ENCODE measurements at regions not wholly inside any gene's neighbourhood (a gene's known extent, or its start where the extent isn't known, plus 50 kb on each side); places are given as distances from the start of the nearest gene placed in this dataset.
A peak's percentile ranks its signal among the peaks of the same experiment; 100 is the strongest.

DNA sequence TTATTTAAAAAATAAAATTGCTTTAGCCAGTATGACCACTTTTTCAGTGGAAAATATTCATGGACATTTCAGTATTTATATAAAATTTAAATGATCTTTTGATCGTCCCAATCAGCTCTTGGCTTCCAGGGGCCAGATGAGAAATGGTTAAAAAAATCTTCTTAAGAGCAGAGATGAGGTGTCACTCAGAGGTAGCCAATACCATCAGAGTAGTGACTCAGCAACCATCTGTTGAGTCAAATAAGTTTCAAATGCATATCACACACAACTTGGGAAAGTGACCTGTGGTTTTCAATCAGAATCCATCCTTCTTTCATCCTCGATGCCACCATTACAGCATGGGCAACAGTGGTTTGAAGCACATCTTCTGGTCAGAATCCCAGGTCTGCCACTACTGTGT lies 958.8 kb upstream of the NR2F2 start:
- Mint-ChIP-seq H3K9me3 (no peaks in the 10 kb centered on the region), H3K4me1 (no peaks in the 10 kb centered on the region), H3K4me3 (no peak overlapping the region), H3K27ac (no peak overlapping the region), H3K36me3 (no peaks in the 10 kb centered on the region), H3K27me3 (ENCODE audit: low read depth in 3 of 3) (peaks cover 2 to 11% (median 4%) of the 10 kb centered on the region in 3 donors)
- DNase-seq, result no peak

DNA sequence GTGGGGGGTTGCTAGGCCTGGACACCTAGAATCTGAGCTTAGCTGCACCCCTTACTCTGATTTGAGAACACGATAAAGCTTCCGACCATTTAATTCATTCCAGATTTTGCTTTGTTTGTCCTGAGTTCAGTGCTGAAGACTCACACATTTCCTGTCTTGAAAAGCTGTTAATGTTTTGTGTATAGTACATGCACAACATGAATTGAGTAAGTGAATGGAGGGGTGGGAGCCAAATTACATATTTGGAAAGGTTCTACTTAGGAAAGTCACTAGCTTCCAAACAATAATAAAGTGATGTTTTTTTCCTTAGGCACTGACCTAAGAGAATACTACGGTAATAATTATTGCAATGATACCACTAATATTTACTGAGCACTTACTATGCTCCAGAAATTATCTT lies 955.2 kb upstream of the NR2F2 start:
- Mint-ChIP-seq H3K9me3 (peaks cover 0 to 2% (median 0%) of the 10 kb centered on the region in 6 donors), H3K36me3 (peaks cover 0 to 4% (median 3%) of the 10 kb centered on the region in 3 donors), H3K27ac (no peak overlapping the region), H3K4me1 (no peaks in the 10 kb centered on the region), H3K4me3 (no peak overlapping the region), H3K27me3 (ENCODE audit: low read depth in 3 of 3) (peaks cover 1 to 6% (median 5%) of the 10 kb centered on the region in 3 donors)
- DNase-seq, result no peak

- no peak overlapping the region for H3K27ac Mint-ChIP-seq
- no peak overlapping the region for H3K4me3 Mint-ChIP-seq
- no peaks in the 10 kb centered on the region for H3K4me1 Mint-ChIP-seq
- H3K36me3 Mint-ChIP-seq, result peaks cover 0 to 7% (median 3%) of the 10 kb centered on the region in 3 donors
- DNase-seq, result no peak
- peaks cover 0 to 2% (median 0%) of the 10 kb centered on the region in 6 donors for H3K9me3 Mint-ChIP-seq
- peaks cover 0 to 10% (median 3%) of the 10 kb centered on the region in 3 donors for H3K27me3 Mint-ChIP-seq (ENCODE audit: low read depth in 3 of 3)
Observed at GRCh38 chr15:95377258-95377852, 953.1 kb upstream of the NR2F2 start.

- peaks cover 9 to 23% (median 9%) of the 10 kb centered on the region in 3 donors for H3K36me3 Mint-ChIP-seq
Observed at GRCh38 chr15:95394186-95395067, 936.1 kb upstream of the NR2F2 start.

GRCh38 chr15:95400428-95400827 lies 930.1 kb upstream of the NR2F2 start:
- H3K27me3 Mint-ChIP-seq (ENCODE audit: low read depth in 3 of 3), result peaks cover 5 to 9% (median 9%) of the 10 kb centered on the region in 3 donors
- DNase-seq, result no peak
- H3K27ac Mint-ChIP-seq, result no peak overlapping the region
- peaks cover 0 to 2% of the 10 kb centered on the region in 2 donors for H3K4me1 Mint-ChIP-seq
- no peak overlapping the region for H3K4me3 Mint-ChIP-seq
- H3K9me3 Mint-ChIP-seq, result peaks cover 0 to 2% (median 0%) of the 10 kb centered on the region in 6 donors
- H3K36me3 Mint-ChIP-seq, result peaks cover 3 to 19% (median 5%) of the 10 kb centered on the region in 3 donors

More at GRCh38 chr15:95394186-95395067, 936.1 kb upstream of the NR2F2 start:
- DNase-seq, result no peak
- no peak overlapping the region for H3K4me3 Mint-ChIP-seq
- H3K27ac Mint-ChIP-seq, result no peak overlapping the region
- peaks cover 8 to 10% (median 9%) of the 10 kb centered on the region in 3 donors for H3K27me3 Mint-ChIP-seq (ENCODE audit: low read depth in 3 of 3)
- H3K9me3 Mint-ChIP-seq, result peaks cover 3 to 14% (median 7%) of the 10 kb centered on the region in 6 donors
- H3K4me1 Mint-ChIP-seq, result no peaks in the 10 kb centered on the region

GRCh38 chr15:95401587-95401986 lies 928.9 kb upstream of the NR2F2 start:
- H3K27me3 Mint-ChIP-seq (ENCODE audit: low read depth in 3 of 3), result peaks cover 2 to 9% (median 4%) of the 10 kb centered on the region in 3 donors
- no peak for DNase-seq
- no peak overlapping the region for H3K4me3 Mint-ChIP-seq
- H3K4me1 Mint-ChIP-seq, result peaks cover 0 to 2% of the 10 kb centered on the region in 2 donors
- peaks cover 3 to 19% (median 5%) of the 10 kb centered on the region in 3 donors for H3K36me3 Mint-ChIP-seq
- H3K9me3 Mint-ChIP-seq, result peaks cover 0 to 2% (median 0%) of the 10 kb centered on the region in 6 donors
- no peak overlapping the region for H3K27ac Mint-ChIP-seq

- Mint-ChIP-seq H3K4me3 (no peak overlapping the region), H3K4me1 (peaks cover 23 to 27% of the 10 kb centered on the region in 2 donors), H3K27me3 (ENCODE audit: low read depth in 3 of 3) (peaks cover 0 to 4% (median 2%) of the 10 kb centered on the region in 3 donors), H3K27ac (no peak overlapping the region), H3K9me3 (no peaks in the 10 kb centered on the region), H3K36me3 (peaks cover 0 to 8% (median 3%) of the 10 kb centered on the region in 3 donors)
- DNase-seq, result no peak
Observed at GRCh38 chr15:95405447-95405846, 925.1 kb upstream of the NR2F2 start.

- Mint-ChIP-seq H3K36me3 (peaks cover 0 to 6% (median 3%) of the 10 kb centered on the region in 3 donors), H3K9me3 (no peaks in the 10 kb centered on the region), H3K27me3 (ENCODE audit: low read depth in 3 of 3) (no peaks in the 10 kb centered on the region), H3K4me1 (peaks cover 44 to 48% of the 10 kb centered on the region in 2 donors), H3K4me3 (no peak overlapping the region), H3K27ac (no peak overlapping the region)
- no peak for DNase-seq
Observed at GRCh38 chr15:95407534-95407933, 923.0 kb upstream of the NR2F2 start.

DNA sequence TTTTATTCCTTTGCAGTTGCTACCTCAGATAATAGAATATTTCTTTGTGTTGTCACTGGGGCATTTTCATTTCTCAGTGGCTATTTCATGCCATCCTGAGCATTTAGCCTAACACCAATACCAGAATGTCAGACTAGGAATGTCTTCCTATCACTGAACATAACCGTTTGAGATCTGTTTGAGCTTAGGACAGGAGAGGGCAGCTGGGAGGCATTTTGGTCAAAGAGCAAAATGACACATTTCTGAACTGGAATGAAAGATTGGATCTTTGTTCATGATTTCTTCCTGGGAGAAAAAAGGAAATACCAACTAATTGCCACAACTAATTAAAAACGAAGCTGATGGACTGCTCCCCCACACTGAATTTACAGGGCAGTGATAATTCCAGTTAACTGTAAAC lies 921.3 kb upstream of the NR2F2 start:
- Mint-ChIP-seq H3K4me1 (peaks cover 50 to 60% of the 10 kb centered on the region in 2 donors), H3K9me3 (no peaks in the 10 kb centered on the region), H3K27me3 (ENCODE audit: low read depth in 3 of 3) (no peaks in the 10 kb centered on the region), H3K27ac (peak overlapping the region; percentile 43 to 83 (median 60)), H3K4me3 (peak overlapping the region; percentile 25 to 78 (median 59)), H3K36me3 (peaks cover 0 to 6% (median 3%) of the 10 kb centered on the region in 3 donors)
- no peak for DNase-seq

DNA sequence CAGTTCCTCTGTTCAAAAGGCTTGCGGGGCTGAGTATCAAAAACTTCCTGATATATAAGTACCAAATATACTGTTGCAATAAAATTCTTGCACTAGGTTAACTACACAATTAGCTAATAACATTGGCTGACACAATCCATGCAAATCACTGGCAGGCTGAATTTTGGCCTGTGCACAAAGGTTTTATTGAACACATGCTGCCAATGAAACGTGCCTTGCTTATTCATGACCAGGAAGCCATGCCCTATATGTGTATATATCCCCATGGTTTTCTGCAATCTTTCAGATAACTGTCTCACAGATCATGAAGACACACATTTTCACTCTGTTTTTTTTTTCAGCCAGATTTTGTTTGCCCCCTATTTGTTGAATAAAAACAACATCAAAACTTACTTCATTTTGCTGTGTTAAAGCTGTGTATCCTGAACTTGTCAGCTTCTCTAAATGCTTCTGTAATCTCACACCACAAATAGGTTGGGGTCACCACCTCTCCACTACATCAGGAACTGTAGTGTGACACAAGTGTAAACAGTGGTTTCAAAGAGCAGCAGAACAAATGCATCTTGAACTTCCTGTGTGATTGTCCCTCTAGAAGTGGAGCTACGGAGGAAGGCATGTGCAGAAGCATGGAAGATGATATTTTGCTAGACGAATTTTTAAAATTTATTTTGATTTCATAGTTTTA lies 920.7 kb upstream of the NR2F2 start:
- peak overlapping the region; percentile 25 to 78 (median 59) for H3K4me3 Mint-ChIP-seq
- H3K9me3 Mint-ChIP-seq, result no peaks in the 10 kb centered on the region
- peak; percentile 52 to 65 (median 62) for DNase-seq
- no peaks in the 10 kb centered on the region for H3K27me3 Mint-ChIP-seq (ENCODE audit: low read depth in 3 of 3)
- peaks cover 0 to 6% (median 3%) of the 10 kb centered on the region in 3 donors for H3K36me3 Mint-ChIP-seq
- H3K4me1 Mint-ChIP-seq, result peaks cover 50 to 60% of the 10 kb centered on the region in 2 donors
- H3K27ac Mint-ChIP-seq, result peak overlapping the region; percentile 43 to 83 (median 60)

DNA sequence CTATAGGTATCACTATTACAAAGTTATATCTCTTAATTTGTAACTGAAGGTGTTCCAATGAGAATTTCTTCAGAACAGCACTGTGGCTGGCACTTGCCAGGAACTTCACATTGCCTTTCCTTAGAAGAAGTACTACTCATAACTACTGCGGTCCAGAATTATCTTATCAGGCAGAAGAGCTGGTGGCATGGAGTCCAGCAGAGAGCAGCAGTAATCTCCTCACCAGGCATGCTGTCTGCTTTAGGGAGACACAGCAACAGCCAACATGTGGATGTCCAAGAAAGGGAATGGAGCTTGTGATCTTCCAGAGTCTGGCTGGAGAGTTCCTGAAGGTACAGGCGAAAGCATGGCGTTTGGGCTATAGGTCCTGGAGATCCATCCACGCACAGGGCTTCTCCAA lies 919.7 kb upstream of the NR2F2 start:
- no peak for DNase-seq
- Mint-ChIP-seq H3K4me1 (peaks cover 48 to 60% of the 10 kb centered on the region in 2 donors), H3K9me3 (no peaks in the 10 kb centered on the region), H3K27me3 (ENCODE audit: low read depth in 3 of 3) (peaks cover 0 to under 1% (median 0%) of the 10 kb centered on the region in 3 donors), H3K4me3 (peak overlapping the region in 2 of 5 donors; percentile 1 to 18), H3K27ac (peak overlapping the region in 3 of 6 donors; percentile 8 to 51 (median 25)), H3K36me3 (no peaks in the 10 kb centered on the region)

GRCh38 chr15:95416576-95416975 lies 913.9 kb upstream of the NR2F2 start:
- DNase-seq, result no peak
- H3K4me3 Mint-ChIP-seq, result no peak overlapping the region
- peaks cover 16 to 22% of the 10 kb centered on the region in 2 donors for H3K4me1 Mint-ChIP-seq
- H3K9me3 Mint-ChIP-seq, result peaks cover 0 to 7% (median 3%) of the 10 kb centered on the region in 6 donors
- peaks cover 0 to 5% (median 0%) of the 10 kb centered on the region in 3 donors for H3K27me3 Mint-ChIP-seq (ENCODE audit: low read depth in 3 of 3)
- H3K36me3 Mint-ChIP-seq, result peaks cover 4 to 9% (median 8%) of the 10 kb centered on the region in 3 donors
- H3K27ac Mint-ChIP-seq, result no peak overlapping the region

- Mint-ChIP-seq H3K27me3 (ENCODE audit: low read depth in 3 of 3) (peaks cover 0 to 5% (median 4%) of the 10 kb centered on the region in 3 donors), H3K4me3 (no peak overlapping the region)
- DNase-seq, result no peak
Observed at GRCh38 chr15:95417761-95418160, 912.7 kb upstream of the NR2F2 start.

More at GRCh38 chr15:95417761-95418160, 912.7 kb upstream of the NR2F2 start:
- H3K4me1 Mint-ChIP-seq, result peaks cover 4 to 10% of the 10 kb centered on the region in 2 donors
- peaks cover 3 to 9% (median 7%) of the 10 kb centered on the region in 6 donors for H3K9me3 Mint-ChIP-seq
- no peak overlapping the region for H3K27ac Mint-ChIP-seq
- peaks cover 11 to 15% (median 14%) of the 10 kb centered on the region in 3 donors for H3K36me3 Mint-ChIP-seq

Data from immature natural killer cell (primary cell).